Stimulated activated CD4-positive, alpha-beta T cell treated with anti-CD3 and anti-CD28 coated beads, Interleukin-1b, Interleukin-23, amount 100 ng/mL, for 24 hours (primary cell): ENCODE measurements at regions not wholly inside any gene's neighbourhood (a gene's known extent, or its start where the extent isn't known, plus 50 kb on each side); places are given as distances from the start of the nearest gene placed in this dataset.

Experiments used
- DNase-seq, 4 experiments: peaks; one replicate each; pipeline ENCODE4 v3.0.0-alpha.2; 2020; ENCODE audit warnings: low read depth in 4 of 4, low spot score in 1 of 4

DNA sequence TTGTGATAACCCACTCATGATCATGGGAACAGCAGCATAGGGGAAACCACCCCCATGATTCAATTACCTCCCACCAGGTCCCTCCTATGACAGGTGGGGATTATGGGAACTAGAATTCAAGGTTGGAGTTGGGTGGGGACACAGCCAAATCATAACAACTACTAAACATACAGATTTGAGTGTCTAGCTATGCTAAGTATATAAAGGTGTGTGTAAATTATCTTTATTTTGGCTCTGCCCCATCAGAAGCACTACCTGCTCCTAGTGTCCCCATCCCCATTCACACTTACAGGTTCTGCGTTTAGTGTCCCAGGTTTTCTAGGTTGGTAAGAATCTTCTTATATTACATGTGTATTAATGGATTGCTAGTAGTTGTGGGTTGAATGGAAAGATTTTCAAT is 464.7 kb downstream of the EPHA4 start:
- DNase-seq: no peak

GRCh38 chr2:221109552-221109951 is 462.6 kb downstream of the EPHA4 start:
- DNase-seq: no peak

DNA sequence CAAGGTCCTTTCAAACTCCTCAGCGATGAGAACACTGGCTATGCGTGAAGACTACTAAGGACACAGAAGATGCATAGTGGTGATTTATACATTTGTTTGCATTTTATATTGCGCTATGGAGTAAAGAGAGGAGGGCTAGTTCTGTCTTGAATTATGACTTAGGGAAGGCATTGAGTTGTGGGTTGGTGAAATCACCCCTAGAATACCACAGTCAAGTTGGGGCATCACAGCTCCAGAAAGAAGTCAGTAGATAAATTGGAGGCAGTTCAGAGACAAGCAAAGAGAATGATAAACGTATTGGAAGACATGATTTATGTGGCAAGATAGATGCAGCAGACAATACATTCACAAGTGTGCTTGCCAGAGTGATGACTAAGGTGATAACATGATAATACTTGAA is 460.4 kb downstream of the EPHA4 start:
- no peak for DNase-seq

DNA sequence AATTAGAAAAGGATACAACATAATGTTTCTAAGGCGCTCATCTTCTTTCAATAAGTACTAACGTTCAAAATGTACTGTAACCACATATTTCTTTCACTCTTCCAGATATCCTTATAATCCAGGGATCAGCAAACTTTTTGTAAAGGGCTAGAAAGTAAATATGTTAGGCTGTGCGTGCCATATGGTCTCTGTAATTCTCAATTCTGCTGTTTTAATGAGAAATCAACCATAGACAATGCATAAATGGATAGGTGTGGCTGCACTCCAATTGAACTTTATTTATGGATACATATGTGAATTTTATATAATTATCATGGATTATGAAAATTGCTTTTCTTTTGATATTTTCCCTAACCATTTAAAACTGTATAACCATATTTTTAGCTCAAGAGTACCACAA is 459.4 kb downstream of the EPHA4 start:
- no peak for DNase-seq

DNA sequence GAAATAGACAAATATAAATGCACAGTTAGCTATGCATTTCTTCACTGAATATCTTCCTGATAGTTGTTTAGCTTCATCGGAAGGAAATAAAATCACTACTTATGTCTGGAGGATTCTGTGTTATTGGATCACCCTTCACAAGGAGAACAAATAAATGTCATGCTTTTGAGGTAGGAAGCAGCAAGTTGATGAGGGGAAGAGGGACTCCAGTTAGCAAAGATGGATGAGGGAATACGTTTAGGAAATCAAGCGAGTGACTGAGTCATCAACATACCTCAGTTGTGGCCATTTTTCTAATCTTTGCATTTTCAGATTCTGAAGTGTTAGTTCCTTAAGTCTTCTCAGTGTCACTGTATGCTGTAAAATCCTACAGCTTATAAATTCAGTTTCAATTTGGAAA is 456.2 kb downstream of the EPHA4 start:
- DNase-seq: no peak

DNA sequence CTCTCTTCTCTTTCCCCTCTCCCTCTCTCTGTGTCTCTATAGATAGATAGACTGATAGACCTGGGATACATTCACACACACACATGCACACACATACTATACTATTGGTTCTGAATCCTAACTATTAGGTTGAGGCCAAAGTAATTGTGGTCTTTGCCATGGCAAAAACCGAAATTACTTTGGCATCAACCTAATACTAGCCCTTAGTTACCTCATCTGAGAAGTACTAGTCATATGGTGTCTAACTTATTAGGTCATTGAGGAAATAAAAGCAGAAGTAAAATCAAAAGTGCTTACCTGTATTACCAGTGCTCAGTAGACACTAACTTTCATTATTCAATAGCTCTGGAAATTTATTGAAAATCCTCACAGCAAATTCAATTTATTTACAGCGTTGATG is 451.5 kb downstream of the EPHA4 start:
- DNase-seq: no peak

DNA sequence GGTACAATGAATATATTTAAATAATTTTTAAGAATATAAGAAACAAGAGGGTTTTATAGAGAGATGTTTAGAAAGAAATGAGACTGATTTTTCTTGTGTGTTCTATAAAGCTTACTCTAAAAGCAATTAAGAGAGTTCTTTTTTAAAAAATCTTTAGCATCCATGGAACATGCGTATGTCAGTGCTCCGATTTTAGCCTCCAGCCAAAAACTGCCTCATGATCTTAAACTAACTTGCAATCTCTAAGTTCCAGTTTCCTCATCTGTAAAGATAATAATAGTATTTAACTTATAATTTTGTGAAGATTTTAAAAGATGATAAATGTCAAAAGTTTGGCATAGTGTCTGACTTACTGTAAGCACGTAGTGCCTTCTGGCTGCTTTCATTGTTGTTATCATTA is 448.7 kb downstream of the EPHA4 start:
- no peak for DNase-seq

DNA sequence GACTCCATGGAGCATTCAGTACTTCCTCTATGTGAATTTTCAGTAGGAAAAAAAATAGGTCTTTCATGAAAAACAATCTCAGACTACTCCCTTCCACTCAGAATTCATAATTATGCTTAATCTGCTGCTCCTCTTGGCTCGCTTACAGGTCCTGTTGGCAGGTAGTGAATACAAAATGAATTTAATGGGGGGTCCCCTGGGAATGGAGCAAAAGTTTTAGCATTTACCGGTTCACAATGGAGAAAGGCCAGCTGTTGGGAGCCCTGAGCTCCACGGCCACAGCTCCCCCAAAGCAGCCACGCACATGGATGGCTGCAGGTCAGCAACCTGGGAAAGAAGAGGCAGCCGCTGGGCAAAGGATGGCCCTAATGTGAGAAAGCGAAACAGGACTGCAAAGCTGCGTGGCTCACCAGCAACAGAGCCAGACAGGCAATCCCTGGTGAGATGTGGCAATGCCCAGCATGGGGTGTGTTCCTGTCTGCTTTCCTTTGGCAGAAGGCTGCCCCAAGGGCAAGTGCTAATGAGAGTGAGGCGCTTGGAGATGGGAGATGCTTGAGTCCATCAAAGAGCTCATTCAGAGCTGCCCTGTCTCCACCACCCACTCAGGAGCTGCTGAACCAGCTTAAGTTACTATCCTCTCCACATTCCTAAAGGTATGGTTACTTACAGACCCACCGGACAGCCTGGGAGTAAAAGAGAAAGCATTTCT is 447.4 kb downstream of the EPHA4 start:
- no peak for DNase-seq

DNA sequence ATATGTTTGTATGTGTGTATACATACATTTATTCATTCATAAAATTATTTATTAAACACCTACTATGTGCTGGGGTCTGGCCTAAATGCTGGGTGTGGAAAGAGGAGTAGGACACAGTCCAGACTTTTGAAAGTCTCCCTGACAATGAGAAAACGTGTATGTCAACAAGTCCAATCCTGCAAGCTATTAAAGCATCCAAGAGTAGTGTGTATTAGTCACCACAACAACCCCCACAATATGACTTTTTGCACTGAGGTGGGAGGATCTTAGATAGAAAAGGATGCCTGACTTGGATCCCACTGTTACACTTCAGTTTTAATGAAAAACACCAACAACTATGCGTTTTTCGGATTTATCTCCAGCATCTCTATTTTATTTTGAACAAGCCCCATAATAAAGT is 446.4 kb downstream of the EPHA4 start:
- no peak for DNase-seq

- DNase-seq: no peak
These were observed 442.4 kb downstream of the EPHA4 start for GRCh38 chr2:221129657-221130056.

- DNase-seq: no peak
These were observed 441.7 kb downstream of the EPHA4 start for GRCh38 chr2:221130431-221130830.

- DNase-seq: no peak
These were observed 438.2 kb downstream of the EPHA4 start for GRCh38 chr2:221133941-221134340.

DNA sequence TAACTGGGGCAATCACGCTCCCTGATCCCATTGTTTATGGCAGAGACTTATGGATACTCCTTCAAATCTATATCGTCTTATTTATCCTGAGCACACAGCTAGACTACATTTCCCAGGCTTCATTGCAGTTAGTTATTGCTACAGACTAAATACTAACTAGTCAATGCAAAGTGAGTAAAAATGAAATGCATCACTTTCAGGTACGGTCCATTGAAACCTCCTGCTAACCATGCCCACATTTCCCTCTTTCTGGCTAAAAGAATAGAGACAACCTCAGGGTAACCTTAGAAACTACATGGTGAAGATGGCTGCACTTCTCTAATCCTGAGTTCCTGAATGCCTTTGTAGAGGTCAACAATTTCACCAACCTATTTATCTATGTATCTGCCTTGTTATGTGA is 437.4 kb downstream of the EPHA4 start:
- no peak for DNase-seq

DNA sequence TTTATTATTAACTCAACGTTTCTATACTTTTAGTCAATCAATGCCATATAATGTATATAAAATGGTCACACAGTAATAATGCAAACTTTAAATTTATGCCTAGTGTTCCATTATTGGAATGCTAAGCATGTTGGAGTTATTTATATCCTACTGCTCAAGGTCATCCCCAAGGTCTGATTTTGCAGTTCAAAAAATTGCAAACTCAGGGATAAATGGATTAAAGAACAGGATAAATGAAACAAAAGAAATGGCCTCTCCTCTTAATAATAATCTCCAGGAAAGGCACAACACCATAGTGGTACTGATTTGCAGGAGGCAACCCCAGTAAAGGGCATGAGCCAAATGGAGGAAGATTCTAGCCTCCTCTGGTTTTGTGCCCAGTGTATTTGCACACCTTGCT is 436.4 kb downstream of the EPHA4 start:
- DNase-seq: no peak

DNA sequence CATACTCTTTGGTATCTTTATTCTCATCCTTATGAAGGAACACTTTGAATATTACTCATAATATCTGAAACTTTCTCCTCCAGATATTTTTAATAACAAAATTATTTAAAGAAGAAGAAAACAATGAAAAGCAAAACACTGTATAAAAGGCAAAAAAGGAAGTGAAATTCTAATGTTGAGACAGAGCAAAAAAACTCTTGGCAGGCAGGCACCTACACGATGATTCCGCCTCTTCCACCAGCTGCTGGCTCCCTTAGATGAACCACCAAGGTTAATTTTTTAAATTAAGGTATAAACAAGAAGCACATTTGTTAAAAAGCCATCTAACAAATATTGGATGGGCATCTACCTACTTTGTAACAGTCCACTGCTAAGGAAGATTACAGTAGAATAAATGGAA is 434.7 kb downstream of the EPHA4 start:
- no peak for DNase-seq

DNA sequence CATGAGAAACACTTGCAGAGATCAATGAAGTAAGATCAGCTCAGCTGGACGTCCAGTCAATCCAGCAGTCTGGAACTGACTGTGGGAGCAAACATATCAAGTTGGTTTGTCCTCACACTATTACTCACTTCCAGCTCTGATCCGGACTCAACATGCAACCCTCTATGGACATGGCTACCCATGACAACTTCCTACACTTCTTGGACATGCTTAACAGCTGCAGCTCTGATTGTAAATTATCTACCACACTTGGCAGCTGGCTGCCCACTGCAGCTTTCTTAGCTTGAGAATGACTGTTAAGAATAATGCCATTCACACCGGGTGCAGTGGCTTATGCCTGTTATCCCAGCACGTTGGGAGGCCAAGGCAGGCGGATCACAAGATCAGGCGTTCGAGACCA is 429.8 kb downstream of the EPHA4 start:
- no peak for DNase-seq

DNA sequence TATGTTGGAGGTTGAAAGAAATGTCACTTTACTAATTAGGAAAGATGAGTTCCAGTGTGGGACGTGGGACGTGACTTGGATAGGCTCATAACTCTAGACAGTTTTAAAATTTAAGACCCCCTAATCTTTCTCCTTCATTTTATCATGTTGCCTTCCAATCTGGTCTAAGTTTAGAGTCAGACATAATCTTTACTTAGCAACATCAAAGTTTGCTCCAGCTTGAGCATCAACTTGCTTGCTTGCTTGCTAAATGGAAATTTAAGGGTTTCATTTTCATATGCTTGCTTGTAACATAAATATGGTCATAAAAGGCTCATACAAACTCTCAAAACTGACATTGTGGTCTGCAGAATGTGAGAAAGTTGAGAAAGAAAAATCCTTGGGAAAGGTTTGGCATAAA is 428.9 kb downstream of the EPHA4 start:
- DNase-seq: no peak

DNA sequence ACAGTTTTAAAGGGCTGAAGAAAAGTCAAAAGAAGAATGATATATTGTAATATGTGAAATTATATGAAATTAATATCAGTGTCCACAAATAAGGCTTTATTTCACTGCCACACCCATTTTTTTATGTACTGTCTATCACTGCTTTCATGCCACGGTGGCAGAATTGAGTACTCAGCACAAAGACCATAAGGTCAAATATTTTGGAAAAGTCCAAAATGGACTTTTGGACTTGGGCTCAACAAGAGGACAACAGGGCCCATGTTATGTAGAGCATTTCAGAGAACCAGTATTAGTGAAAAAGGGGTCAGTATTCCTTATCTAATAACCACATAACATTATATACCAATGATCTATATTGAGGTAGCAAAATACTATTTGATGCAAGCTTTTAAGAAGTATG is 427.2 kb downstream of the EPHA4 start:
- DNase-seq: no peak

DNA sequence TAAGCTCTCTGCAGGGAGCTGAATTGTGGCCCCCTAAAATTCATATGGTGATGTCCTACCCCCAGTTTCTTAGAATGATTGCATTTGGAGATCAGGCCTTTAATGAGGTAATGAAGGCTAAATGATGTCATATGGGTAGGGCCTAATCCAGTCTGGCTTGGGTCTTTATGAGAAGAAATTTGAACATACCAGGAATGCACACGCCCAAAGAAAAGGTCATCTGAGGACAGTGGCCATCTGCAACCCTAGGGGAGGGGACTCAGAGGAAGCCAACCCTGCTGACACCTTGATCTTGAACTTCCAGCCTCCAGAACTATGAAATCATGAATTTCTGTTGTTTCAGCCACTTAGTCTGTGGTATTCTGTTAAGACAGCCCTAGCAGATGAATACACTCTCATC is 426.7 kb downstream of the EPHA4 start:
- no peak for DNase-seq

DNA sequence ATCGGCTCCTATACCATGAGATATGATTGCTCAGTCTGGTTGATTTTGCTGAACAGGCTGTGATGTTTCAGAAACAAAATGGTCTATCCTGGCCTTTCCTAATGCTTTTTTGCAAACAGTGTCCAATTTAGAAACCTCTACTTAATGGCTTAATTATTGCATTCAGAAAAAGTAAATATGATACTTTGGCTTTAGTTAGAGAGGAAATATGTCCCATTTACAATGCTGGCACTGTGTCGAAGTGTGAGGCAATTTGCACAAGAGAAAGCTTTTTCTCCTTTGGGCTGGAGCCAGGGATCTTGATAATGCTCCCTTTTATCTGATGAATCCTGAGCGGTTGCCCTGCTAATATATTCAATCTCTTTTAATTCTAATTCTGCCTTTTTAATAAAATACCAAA is 418.9 kb downstream of the EPHA4 start:
- no peak for DNase-seq

GRCh38 chr2:221154176-221154575 is 417.9 kb downstream of the EPHA4 start:
- DNase-seq: no peak

GRCh38 chr2:221156062-221156734 is 415.9 kb downstream of the EPHA4 start:
- DNase-seq: no peak

GRCh38 chr2:221161186-221161585 is 410.9 kb downstream of the EPHA4 start:
- no peak for DNase-seq
